ENCODE measurements at regions not wholly inside any gene's neighbourhood (a gene's known extent, or its start where the extent isn't known, plus 50 kb on each side); places are given as distances from the start of the nearest gene placed in this dataset.

DNA sequence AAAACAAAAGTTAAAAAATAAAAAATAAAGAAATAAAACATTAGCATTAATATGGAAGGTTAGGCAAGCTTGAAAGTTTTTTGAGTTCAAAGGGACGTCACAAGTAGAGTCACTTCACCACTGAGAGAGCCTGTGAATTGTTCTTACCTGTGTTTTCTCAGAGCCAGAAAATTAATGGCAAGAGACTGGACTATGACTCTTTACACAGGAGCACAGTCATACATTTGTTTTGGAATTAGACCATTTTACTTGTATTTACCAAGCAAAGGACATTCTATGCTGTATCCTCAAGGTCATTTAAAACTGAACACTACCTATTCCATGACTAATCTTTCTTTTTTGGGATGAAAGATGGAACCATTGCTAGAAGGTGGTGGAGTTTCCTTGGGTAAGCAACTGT, 346.1 kb downstream of the FAM47B start:
- Histone ChIP-seq H3K4me2 (ENCODE audit: low read length) (no peak overlapping the region), H3K4me3 (ENCODE audit: low read length) (no peak overlapping the region)
- no peak for TF ChIP-seq RAD21 (conservative IDR thresholded peaks at IDR 0.05)
- no peak for TF ChIP-seq EP300 (conservative IDR thresholded peaks at IDR 0.05; ENCODE audit: poor library complexity, severe bottlenecking)
- no peak for TF ChIP-seq POLR2AphosphoS5 (IDR thresholded peaks at IDR 0.05)
- TF ChIP-seq, protein P1, sequence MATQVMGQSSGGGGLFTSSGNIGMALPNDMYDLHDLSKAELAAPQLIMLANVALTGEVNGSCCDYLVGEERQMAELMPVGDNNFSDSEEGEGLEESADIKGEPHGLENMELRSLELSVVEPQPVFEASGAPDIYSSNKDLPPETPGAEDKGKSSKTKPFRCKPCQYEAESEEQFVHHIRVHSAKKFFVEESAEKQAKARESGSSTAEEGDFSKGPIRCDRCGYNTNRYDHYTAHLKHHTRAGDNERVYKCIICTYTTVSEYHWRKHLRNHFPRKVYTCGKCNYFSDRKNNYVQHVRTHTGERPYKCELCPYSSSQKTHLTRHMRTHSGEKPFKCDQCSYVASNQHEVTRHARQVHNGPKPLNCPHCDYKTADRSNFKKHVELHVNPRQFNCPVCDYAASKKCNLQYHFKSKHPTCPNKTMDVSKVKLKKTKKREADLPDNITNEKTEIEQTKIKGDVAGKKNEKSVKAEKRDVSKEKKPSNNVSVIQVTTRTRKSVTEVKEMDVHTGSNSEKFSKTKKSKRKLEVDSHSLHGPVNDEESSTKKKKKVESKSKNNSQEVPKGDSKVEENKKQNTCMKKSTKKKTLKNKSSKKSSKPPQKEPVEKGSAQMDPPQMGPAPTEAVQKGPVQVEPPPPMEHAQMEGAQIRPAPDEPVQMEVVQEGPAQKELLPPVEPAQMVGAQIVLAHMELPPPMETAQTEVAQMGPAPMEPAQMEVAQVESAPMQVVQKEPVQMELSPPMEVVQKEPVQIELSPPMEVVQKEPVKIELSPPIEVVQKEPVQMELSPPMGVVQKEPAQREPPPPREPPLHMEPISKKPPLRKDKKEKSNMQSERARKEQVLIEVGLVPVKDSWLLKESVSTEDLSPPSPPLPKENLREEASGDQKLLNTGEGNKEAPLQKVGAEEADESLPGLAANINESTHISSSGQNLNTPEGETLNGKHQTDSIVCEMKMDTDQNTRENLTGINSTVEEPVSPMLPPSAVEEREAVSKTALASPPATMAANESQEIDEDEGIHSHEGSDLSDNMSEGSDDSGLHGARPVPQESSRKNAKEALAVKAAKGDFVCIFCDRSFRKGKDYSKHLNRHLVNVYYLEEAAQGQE (IDR thresholded peaks at IDR 0.05; ENCODE audit: borderline replicate concordance): no peak
- TF ChIP-seq, protein P2, sequence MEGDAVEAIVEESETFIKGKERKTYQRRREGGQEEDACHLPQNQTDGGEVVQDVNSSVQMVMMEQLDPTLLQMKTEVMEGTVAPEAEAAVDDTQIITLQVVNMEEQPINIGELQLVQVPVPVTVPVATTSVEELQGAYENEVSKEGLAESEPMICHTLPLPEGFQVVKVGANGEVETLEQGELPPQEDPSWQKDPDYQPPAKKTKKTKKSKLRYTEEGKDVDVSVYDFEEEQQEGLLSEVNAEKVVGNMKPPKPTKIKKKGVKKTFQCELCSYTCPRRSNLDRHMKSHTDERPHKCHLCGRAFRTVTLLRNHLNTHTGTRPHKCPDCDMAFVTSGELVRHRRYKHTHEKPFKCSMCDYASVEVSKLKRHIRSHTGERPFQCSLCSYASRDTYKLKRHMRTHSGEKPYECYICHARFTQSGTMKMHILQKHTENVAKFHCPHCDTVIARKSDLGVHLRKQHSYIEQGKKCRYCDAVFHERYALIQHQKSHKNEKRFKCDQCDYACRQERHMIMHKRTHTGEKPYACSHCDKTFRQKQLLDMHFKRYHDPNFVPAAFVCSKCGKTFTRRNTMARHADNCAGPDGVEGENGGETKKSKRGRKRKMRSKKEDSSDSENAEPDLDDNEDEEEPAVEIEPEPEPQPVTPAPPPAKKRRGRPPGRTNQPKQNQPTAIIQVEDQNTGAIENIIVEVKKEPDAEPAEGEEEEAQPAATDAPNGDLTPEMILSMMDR (IDR thresholded peaks at IDR 0.05; ENCODE audit: poor library complexity, severe bottlenecking): no peak
- no peak for TF ChIP-seq SMC3 (conservative IDR thresholded peaks at IDR 0.05; ENCODE audit: poor library complexity)
- no peak for TF ChIP-seq MXI1 (conservative IDR thresholded peaks at IDR 0.05; ENCODE audit: poor library complexity, severe bottlenecking)
- no peak for TF ChIP-seq EZH2 (IDR thresholded peaks at IDR 0.05; ENCODE audit: borderline replicate concordance, insufficient read depth, low read length, poor library complexity, severe bottlenecking)
- no peak for TF ChIP-seq TAF1 (IDR thresholded peaks at IDR 0.05; ENCODE audit: low read depth)

GRCh38 chrX:35289952-35290351, 347.4 kb downstream of the FAM47B start:
- H3K36me3 ChIP-seq (ENCODE audit: insufficient read depth, low read length): no peaks in the 10 kb centered on the region
- H3K4me2 ChIP-seq (ENCODE audit: low read length): no peak overlapping the region

More for the DNA sequence above, 346.1 kb downstream of the FAM47B start:
- no peaks in the 10 kb centered on the region for H3K9me2 ChIP-seq (ENCODE audit: insufficient read depth, low read length)
- H3K27me3 ChIP-seq (ENCODE audit: insufficient read depth, low read depth, low read length): no peaks in the 10 kb centered on the region
- H3K9me3 ChIP-seq (ENCODE audit: low read length): no peaks in the 10 kb centered on the region
- H2AFZ ChIP-seq (ENCODE audit: low read depth, low read length): no peak overlapping the region
- H3K9ac ChIP-seq (ENCODE audit: low read length): no peak overlapping the region
- no peaks in the 10 kb centered on the region for H3F3A ChIP-seq (ENCODE audit: insufficient read depth, low read length, poor library complexity, severe bottlenecking)
- H3K79me2 ChIP-seq (replicated peaks; ENCODE audit: insufficient read depth, low read length): no peaks in the 10 kb centered on the region
- no peaks in the 10 kb centered on the region for H4K20me1 ChIP-seq (ENCODE audit: insufficient read depth)
- H3K36me3 ChIP-seq (ENCODE audit: insufficient read depth, low read length): no peaks in the 10 kb centered on the region
- H3K27ac ChIP-seq (ENCODE audit: low read length): no peak overlapping the region

More at GRCh38 chrX:35289952-35290351, 347.4 kb downstream of the FAM47B start:
- Histone ChIP-seq H3K27me3 (ENCODE audit: insufficient read depth, low read depth, low read length) (no peaks in the 10 kb centered on the region), H3K9ac (ENCODE audit: low read length) (no peak overlapping the region), H3K9me3 (ENCODE audit: low read length) (no peaks in the 10 kb centered on the region), H2AFZ (ENCODE audit: low read depth, low read length) (no peak overlapping the region), H3F3A (ENCODE audit: insufficient read depth, low read length, poor library complexity, severe bottlenecking) (no peaks in the 10 kb centered on the region), H3K9me2 (ENCODE audit: insufficient read depth, low read length) (no peaks in the 10 kb centered on the region), H3K79me2 (replicated peaks; ENCODE audit: insufficient read depth, low read length) (no peaks in the 10 kb centered on the region), H3K27ac (ENCODE audit: low read length) (no peak overlapping the region), H4K20me1 (ENCODE audit: insufficient read depth) (no peaks in the 10 kb centered on the region), H3K4me3 (ENCODE audit: low read length) (no peak overlapping the region)
- TF ChIP-seq MXI1 (conservative IDR thresholded peaks at IDR 0.05; ENCODE audit: poor library complexity, severe bottlenecking): no peak
- TF ChIP-seq EP300 (conservative IDR thresholded peaks at IDR 0.05; ENCODE audit: poor library complexity, severe bottlenecking): no peak
- TF ChIP-seq TAF1 (IDR thresholded peaks at IDR 0.05; ENCODE audit: low read depth): no peak
- no peak for TF ChIP-seq POLR2AphosphoS5 (IDR thresholded peaks at IDR 0.05)
- TF ChIP-seq EZH2 (IDR thresholded peaks at IDR 0.05; ENCODE audit: borderline replicate concordance, insufficient read depth, low read length, poor library complexity, severe bottlenecking): no peak
- TF ChIP-seq, protein P1 (IDR thresholded peaks at IDR 0.05; ENCODE audit: borderline replicate concordance): no peak
- TF ChIP-seq, protein P2 (IDR thresholded peaks at IDR 0.05; ENCODE audit: poor library complexity, severe bottlenecking): no peak
- no peak for TF ChIP-seq SMC3 (conservative IDR thresholded peaks at IDR 0.05; ENCODE audit: poor library complexity)
- no peak for TF ChIP-seq RAD21 (conservative IDR thresholded peaks at IDR 0.05)

All from neural cell (in vitro differentiated cells).